Uterus (tissue), 3 donors: ENCODE measurements at regions not wholly inside any gene's neighbourhood (a gene's known extent, or its start where the extent isn't known, plus 50 kb on each side); places are given as distances from the start of the nearest gene placed in this dataset.
"Not testable (repeated sequence)": the region's sequence is repeated elsewhere in the genome, so short reads cannot be mapped to it uniquely, and the experiment has no call there.

Experiments
- DNase-seq, 2 donors: peaks; one replicate each; pipeline ENCODE4 v3.0.0-alpha.2; 2019 to 2020
- H3K27ac ChIP-seq, 2 donors: fragments of 200-600 bp; sonication (generic); 1 replicate in 1 of 2; 2 replicates in 1 of 2; pipeline ENCODE4 v1.5.1; 2016 to 2018
- H3K27me3 ChIP-seq, 2 donors: fragments of 200-600 bp; sonication (generic); one replicate each; pipeline ENCODE4 v1.5.1; 2018 to 2019; ENCODE audit warnings: control low read depth in 1 of 2
- H3K36me3 ChIP-seq, 2 donors: fragments of 200-600 bp; sonication (generic); one replicate each; pipeline ENCODE4 v1.5.1; 2019; ENCODE audit warnings: control low read depth in 1 of 2
- H3K4me1 ChIP-seq, 2 donors: fragments of 200-600 bp; sonication (generic); one replicate each; pipeline ENCODE4 v1.5.1; 2018 to 2019; ENCODE audit warnings: control low read depth in 1 of 2
- H3K4me3 ChIP-seq, 2 donors: fragments of 200-600 bp; sonication (generic); 1 replicate in 1 of 2; 2 replicates in 1 of 2; pipeline ENCODE4 v1.5.1; 2018 to 2019; ENCODE audit warnings: mild to moderate bottlenecking in 1 of 2
- H3K9me3 ChIP-seq, 2 donors: fragments of 200-600 bp; sonication (generic); one replicate each; pipeline ENCODE4 v1.5.1; 2019; ENCODE audit warnings: control low read depth in 1 of 2
- POLR2A ChIP-seq, 2 donors: fragments of 450-650 bp; IDR thresholded peaks; one replicate each; pipeline ENCODE4 v1.6.1; 2016; ENCODE audit warnings: antibody characterized with exemption in 2 of 2, mild to moderate bottlenecking in 1 of 2, moderate library complexity in 1 of 2
- intact Hi-C: fragments of 100-400 bp; cut with DNase I; formaldehyde crosslinking; loops from one replicate; pipeline ENCODE4 v1.15.1; 2023; ENCODE audit warnings: low total_unique reads
- TF ChIP-seq, protein P1 (sequence below), 4 experiments: fragments of 200-600 bp in 2 of 4; fragments of 450-650 bp in 2 of 4; sonication (generic) in 2 of 4; IDR thresholded peaks; one replicate each; pipeline ENCODE4 v1.5.1; 2016 to 2019; ENCODE audit warnings: antibody characterized with exemption in 4 of 4, mild to moderate bottlenecking in 2 of 4, moderate library complexity in 1 of 4
- donor health status: DM: yes; HTN: yes; CAD: no.

DNA sequence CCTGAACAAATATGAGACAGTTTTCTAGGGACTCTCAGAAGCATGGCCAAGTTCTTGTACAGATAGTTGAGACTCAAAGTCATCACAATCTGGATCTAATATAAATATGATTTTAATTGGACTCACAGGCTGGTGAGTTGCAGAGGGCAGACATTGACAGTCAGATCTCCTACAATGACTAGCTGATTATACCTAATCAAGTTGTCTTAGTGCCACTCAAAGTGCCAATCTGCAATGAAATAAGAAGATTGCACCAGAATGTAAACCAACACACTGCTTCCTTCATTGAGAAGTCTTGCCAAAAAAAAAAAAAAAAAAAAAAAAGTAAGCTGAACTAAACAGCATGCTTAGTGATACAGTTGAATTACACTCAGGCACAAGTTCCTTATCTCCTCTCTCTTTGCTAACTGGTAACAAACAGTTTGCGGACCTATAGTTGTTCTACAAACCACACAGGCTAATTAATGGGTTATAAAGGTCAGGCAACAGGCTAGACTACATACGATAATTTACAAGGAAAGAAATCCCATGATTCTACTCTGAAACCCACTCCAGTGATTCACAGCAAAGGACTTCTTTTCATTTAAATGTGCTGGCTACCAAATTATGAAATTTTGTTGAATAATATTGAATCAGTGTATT, 107.3 kb upstream of the NIPBL start:
- TF ChIP-seq, protein P1, sequence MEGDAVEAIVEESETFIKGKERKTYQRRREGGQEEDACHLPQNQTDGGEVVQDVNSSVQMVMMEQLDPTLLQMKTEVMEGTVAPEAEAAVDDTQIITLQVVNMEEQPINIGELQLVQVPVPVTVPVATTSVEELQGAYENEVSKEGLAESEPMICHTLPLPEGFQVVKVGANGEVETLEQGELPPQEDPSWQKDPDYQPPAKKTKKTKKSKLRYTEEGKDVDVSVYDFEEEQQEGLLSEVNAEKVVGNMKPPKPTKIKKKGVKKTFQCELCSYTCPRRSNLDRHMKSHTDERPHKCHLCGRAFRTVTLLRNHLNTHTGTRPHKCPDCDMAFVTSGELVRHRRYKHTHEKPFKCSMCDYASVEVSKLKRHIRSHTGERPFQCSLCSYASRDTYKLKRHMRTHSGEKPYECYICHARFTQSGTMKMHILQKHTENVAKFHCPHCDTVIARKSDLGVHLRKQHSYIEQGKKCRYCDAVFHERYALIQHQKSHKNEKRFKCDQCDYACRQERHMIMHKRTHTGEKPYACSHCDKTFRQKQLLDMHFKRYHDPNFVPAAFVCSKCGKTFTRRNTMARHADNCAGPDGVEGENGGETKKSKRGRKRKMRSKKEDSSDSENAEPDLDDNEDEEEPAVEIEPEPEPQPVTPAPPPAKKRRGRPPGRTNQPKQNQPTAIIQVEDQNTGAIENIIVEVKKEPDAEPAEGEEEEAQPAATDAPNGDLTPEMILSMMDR (IDR thresholded peaks at IDR 0.05) = no peak
- no peak for TF ChIP-seq POLR2A (IDR thresholded peaks at IDR 0.05)
- intact Hi-C loops = no loop called here
- no peak for DNase-seq

DNA sequence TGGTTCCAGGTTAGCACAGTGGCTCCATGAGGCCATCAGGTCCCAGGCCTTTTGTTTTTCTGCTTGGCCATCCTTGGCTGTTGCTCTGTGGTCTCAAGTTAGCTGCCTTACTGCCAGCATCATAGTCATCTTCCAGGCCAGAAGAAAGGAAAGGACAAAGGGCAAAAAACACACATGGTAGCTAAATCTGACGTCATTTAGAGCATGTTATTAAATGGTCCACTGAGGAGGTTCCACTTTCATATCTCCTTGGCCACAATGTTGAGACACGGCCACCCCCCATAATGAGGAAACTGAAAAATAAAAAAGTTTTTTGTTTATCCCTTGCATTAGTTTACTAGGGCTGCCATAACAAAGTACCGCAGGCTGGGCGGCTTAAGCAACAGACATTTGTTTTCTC, 106.4 kb upstream of the NIPBL start:
- H3K9me3 ChIP-seq = no peaks in the 10 kb centered on the region
- intact Hi-C loops = no loop called here
- no peak for DNase-seq
- TF ChIP-seq POLR2A (IDR thresholded peaks at IDR 0.05) = no peak
- TF ChIP-seq, protein P1 (IDR thresholded peaks at IDR 0.05) = no peak
- no peaks in the 10 kb centered on the region for H3K36me3 ChIP-seq
- no peak overlapping the region for H3K27ac ChIP-seq
- H3K27me3 ChIP-seq = no peaks in the 10 kb centered on the region
- no peak overlapping the region for H3K4me3 ChIP-seq
- H3K4me1 ChIP-seq = no peaks in the 10 kb centered on the region

More for the DNA sequence above, 107.3 kb upstream of the NIPBL start:
- H3K27ac ChIP-seq = no peak overlapping the region
- H3K9me3 ChIP-seq = no peaks in the 10 kb centered on the region
- no peaks in the 10 kb centered on the region for H3K36me3 ChIP-seq
- no peaks in the 10 kb centered on the region for H3K27me3 ChIP-seq
- H3K4me1 ChIP-seq = no peaks in the 10 kb centered on the region
- H3K4me3 ChIP-seq = no peak overlapping the region

DNA sequence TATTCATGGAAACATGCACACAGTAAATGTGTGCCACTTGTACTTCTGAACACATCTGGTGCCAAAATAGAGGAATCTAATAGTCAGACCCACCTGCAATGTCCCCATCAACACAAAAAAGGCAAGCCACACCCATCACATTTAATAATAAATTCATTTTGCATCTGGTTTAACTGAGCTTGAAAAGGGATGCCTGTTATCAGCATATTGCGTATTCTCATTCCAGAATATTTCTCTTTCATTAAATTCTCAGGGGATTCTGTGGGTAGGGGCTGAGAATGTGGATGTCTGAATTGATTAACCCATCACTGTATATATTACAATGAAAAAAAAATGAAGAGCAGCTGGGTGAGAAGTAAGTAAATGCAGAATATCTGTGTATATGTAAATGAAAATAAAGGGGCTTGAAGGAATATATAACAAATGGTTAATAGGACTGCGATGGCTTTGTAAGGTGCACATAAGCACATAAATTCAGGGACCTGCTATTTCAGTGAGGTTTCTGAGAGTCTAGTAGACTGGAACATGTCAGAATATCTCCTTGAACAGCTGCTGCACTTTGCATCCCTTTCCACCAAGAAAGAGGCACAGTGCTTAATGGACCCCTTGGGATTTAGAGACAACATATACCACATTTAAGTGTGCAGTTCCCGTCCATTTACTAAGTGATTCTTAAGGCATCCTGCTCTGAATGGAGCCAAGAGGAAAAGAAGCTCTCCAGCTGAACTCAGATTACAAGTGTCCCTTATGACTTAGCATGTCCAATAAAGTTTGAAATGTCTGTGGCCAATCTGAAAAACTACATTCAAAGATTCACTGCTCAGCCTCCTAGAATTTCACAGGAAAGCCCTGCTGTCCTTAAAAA, 104.1 kb upstream of the NIPBL start:
- no peaks in the 10 kb centered on the region for H3K9me3 ChIP-seq
- no peaks in the 10 kb centered on the region for H3K27me3 ChIP-seq
- no peaks in the 10 kb centered on the region for H3K36me3 ChIP-seq
- H3K27ac ChIP-seq = no peak overlapping the region
- no peak for TF ChIP-seq POLR2A (IDR thresholded peaks at IDR 0.05)
- TF ChIP-seq, protein P1 (IDR thresholded peaks at IDR 0.05) = no peak
- H3K4me3 ChIP-seq = no peak overlapping the region
- DNase-seq = no peak
- H3K4me1 ChIP-seq = no peaks in the 10 kb centered on the region
- intact Hi-C loops = no loop called here

DNA sequence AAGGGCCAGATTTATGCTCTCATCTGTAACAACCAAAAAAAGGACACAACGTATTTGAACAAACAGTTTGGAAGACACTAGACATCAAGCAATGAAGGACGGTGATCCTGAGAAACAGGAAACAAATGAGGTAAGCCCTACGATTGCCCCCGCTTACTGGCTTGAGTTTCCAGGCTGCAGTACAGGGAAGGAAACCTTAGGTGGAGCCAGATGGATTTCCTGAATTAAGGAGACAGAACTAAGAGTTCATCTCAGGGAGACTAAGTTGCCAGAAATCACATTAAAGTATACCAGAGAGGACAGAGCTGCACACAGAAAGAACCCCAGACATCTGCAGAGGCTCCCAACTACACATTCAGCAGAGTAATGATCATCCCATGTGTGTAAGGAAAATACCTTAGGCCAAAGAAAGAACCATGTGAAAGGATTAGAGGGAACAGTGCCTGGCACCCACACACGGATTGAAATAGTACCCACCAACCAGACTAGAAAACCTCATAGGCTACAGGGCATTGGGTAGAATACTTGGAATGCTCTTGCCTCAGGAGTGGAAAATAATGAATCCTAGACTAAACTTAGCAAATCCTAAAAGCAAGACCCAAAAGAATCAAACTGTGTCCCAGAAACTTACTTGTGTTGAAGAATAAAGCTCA, 99.3 kb upstream of the NIPBL start:
- Histone ChIP-seq H3K27me3 (no peaks in the 10 kb centered on the region), H3K36me3 (no peaks in the 10 kb centered on the region), H3K9me3 (no peaks in the 10 kb centered on the region), H3K4me1 (no peaks in the 10 kb centered on the region), H3K27ac (no peak overlapping the region), H3K4me3 (no peak overlapping the region)
- TF ChIP-seq, protein P1 (IDR thresholded peaks at IDR 0.05) = peak in 1 of 4 experiments; percentile 6
- no peak for TF ChIP-seq POLR2A (IDR thresholded peaks at IDR 0.05)
- no peak for DNase-seq
- intact Hi-C loops = no loop called here

DNA sequence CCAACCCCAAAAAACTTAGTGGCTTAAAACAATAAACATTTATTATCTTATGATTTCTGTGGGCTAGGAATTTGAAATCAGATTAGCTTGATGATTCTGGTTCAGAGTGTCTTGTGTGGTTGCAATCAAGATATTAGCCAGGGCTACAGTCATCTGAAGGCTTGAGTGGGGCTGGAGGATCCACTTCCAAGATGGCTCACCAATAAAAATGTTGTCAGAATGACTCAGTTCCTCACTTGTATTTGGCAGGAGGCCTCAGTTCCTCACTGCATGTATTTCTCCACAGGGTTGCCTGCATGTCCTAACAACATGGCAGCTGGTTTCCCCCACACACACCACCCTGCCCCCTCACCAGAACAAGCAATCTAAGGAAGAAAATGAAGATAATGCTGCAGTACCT, 98.2 kb upstream of the NIPBL start:
- Histone ChIP-seq H3K9me3 (no peaks in the 10 kb centered on the region), H3K27ac (no peak overlapping the region), H3K4me1 (no peaks in the 10 kb centered on the region), H3K4me3 (no peak overlapping the region), H3K27me3 (no peaks in the 10 kb centered on the region), H3K36me3 (no peaks in the 10 kb centered on the region)
- no peak for DNase-seq
- TF ChIP-seq POLR2A (IDR thresholded peaks at IDR 0.05) = no peak
- TF ChIP-seq, protein P1 (IDR thresholded peaks at IDR 0.05) = no peak
- intact Hi-C loops = no loop called here

DNA sequence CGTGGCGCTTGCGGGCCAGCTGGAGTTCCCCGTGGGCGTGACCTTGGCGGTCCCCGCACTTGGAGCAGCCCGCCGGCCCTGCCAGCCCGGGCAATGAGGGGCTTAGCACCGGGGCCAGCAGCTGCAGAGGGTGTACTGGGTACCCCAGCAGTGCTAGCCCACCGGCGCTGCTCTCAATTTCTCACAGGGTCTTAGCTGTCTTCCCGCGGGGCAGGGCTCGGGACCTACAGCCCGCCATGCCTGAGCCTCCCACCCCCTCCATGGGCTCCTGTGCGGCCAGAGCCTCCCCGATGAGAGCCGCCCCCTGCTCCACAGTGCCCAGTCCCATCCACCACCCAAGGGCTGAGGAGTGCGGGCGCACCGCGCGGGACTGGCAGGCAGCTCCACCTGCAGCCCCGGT, 94.0 kb upstream of the NIPBL start:
- intact Hi-C loops, H3K9me3 ChIP-seq: not testable (repeated sequence)

More for the DNA sequence above, 94.0 kb upstream of the NIPBL start:
- not testable (repeated sequence) for H3K36me3 ChIP-seq, DNase-seq, H3K4me1 ChIP-seq, H3K4me3 ChIP-seq, H3K27me3 ChIP-seq, H3K27ac ChIP-seq
